Activated CD4-positive, alpha-beta T cell treated with anti-CD3 and anti-CD28 coated beads, Interleukin-10, Interleukin-2, amounts not matched to agents 100 ng/mL and 50 ng/mL, durations not matched to agents 16 hours and 8 hours (primary cell): ENCODE measurements at regions not wholly inside any gene's neighbourhood (a gene's known extent, or its start where the extent isn't known, plus 50 kb on each side); places are given as distances from the start of the nearest gene placed in this dataset.
A peak's percentile ranks its signal among the peaks of the same experiment; 100 is the strongest.

Experiments used
- DNase-seq: peaks from one replicate; pipeline ENCODE4 v3.0.0-alpha.2; 2020

GRCh38 chr5:157923765-157924164, 64.8 kb upstream of the CLINT1 start:
- no peak for DNase-seq

DNA sequence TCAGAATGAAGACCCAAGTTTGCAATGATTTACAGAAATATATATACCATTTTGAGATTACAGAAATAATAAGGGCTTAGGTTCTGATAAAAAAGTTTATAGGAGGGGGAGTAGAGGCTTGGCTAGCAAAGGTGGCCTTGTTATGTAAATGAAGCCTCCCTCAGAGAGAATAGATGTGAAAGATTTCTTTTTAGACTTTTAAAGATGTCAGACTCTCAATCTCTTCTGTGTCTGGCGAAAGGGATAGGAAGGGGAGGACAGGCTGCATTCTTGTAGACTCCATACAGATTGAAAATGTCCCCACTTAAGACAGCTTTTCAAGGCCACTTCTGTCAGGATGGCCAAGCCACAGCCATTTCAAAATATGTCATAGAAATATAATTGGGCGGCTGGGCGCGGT, 63.1 kb upstream of the CLINT1 start:
- DNase-seq = no peak

GRCh38 chr5:157920828-157921170, 61.9 kb upstream of the CLINT1 start:
- DNase-seq = no peak

- DNase-seq = peak; percentile 43
These were observed 60.1 kb upstream of the CLINT1 start for GRCh38 chr5:157918811-157919742.

DNA sequence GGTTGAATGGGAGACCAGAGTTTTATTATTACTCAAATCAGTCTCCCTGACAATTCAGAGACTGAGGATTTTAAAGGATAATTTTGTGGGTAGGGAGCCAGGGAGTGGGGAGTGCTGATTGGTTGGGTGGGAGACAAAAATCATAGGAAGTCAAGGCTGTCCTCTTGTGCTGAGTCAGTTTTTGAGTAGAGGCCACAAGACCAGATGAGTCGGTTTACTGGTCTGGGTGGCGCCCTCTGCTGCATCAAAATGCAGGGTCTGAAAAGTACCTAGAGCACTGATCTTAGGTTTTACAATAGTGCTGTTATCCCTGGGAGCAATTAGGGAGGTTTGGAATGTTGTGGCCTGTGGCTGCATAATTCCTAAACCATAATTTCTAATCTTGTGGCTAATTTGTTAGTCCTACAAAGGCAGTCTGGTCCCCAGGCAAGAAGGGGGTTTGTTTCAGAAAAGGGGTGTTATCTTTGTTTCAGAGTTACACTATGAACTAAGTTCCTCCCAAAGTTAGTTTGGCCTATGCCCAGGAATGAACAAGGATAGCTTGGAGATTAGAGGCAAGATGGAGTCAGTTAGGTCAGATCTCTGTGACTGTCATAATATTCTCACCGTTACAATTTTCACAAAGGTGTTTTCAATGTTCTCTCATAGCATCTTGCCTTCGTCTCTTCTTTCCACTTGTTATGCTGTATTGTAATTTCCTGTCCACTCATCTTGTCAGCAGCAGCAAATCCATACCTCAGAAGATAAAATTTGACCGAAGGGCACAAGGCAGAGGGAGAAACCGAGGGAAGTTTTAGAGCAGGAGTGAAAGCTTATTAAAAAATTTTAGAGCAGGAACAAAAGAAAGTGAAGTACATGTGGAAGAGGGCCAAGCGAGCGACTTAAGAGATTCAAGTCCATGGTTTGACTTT, 59.2 kb upstream of the CLINT1 start:
- DNase-seq = peak; percentile 79

DNA sequence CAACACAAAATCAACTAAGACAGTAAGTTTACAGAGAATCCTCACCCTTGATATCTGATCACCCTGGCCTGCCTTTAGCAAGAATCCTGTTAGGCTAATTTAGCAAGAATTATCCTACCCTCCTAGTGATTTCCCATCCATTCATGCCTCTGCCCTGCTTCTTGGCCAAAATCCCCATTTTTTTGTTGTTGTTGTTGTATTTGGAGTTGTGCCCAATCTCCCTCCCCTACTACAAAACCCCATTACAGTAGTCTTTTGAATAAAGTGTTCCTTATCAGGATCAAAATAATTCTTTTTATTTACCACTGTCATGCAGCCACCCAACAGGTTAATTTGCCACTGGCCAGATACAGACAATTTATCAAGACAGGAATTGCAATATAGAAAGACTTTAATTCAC, 58.5 kb upstream of the CLINT1 start:
- no peak for DNase-seq

- no peak for DNase-seq
These were observed 56.7 kb upstream of the CLINT1 start for GRCh38 chr5:157915638-157916037.

DNA sequence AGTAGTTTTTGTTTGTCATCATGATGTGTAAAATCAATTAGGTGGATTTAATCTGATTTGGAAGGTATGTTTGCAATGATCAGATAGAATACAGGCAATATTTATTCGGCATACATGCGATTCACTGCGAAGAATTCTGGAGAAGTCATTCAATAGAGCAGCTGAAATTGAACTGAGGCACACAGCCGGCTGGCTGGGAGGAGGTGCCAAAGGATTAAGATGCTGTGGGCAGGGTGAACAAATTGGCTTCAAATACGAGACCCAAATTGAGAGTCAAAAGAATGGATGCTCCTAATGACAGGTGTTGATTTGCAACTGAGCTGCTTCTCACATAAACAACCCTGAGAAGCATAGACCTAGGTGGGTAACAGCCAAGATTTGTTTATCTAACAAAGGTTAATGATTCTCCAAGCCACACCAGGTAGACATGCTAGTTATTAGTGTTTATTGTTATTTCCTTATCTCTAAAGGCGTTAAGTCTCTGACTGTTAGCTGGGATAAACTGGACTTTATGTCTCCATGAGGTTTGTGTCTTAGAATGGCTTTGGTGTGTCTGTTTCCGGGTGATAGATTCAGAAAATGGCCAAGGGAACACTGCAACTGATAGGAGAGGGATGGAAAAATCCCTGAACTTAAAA, 55.3 kb upstream of the CLINT1 start:
- no peak for DNase-seq

DNA sequence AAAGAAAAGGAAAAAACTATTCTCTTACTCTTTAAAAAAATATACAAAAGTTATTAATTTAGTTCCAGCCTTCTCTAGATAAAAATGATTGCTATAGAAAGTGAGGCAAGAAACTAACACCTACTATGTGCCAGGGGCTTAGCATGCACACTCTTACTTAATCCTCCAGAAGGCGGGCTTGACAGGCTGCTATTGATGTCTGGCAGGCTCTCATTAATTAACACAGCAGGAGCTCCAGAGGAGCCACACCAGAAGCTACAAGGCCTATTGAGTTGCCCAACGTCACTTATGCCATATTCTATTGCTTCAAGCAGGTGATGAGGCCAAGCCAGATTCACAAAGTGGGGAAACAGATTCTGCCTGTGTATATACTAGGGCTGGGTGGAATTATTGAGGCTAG, 54.6 kb upstream of the CLINT1 start:
- DNase-seq = no peak

DNA sequence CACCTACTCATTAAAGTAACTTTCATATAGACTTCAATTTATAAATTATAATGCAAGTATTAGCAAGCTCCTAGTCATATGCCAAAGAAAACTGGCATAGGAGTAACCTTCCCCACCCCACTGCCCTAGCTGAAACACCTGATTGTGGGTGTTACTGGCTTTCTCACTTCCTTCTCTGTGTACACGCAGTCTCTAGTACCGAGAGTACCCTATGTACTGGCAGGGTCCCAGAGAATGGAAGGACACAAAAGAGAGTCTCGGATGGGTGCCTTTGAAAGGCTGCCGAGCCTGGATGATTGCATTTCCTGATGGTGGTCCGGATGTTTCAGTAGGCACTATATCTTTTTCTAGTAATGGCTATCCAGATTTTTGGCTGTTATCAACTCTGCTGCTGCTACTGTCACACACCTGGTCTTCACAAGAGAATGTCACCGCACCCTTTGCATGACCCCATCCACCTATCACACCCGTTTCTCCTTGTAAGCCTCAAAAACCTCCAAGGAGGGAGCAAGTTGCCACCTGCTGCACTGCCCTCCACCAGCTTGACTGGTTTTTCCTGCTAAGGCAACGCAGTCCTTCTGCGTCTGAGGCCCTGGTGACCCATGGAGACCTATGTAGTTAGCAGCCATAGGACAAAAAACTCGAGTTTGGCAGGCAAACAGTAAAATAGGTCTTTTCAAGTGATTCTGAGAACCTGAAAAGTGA, 53.8 kb upstream of the CLINT1 start:
- DNase-seq = no peak

DNA sequence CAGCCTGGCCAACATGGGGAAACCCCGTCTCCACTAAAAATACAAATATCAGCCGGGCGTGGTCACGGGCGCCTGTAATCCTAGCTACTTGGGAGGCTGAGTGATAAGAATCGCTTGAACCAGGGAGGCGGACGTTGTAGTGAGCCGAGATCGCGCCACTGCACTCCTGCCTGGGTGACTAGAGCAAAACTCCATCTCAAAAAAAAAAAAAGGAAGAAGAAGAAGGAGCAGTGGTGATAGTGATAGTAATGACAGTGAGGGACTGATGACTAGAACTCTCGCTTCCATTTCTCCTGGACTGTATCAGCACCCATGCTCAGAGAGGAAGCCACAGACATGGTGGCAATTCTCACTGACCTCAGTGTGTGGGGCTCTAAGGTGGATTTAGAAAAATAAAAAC, 52.6 kb upstream of the CLINT1 start:
- no peak for DNase-seq
